ENCODE measurements at regions not wholly inside any gene's neighbourhood (a gene's known extent, or its start where the extent isn't known, plus 50 kb on each side); places are given as distances from the start of the nearest gene placed in this dataset.

DNA sequence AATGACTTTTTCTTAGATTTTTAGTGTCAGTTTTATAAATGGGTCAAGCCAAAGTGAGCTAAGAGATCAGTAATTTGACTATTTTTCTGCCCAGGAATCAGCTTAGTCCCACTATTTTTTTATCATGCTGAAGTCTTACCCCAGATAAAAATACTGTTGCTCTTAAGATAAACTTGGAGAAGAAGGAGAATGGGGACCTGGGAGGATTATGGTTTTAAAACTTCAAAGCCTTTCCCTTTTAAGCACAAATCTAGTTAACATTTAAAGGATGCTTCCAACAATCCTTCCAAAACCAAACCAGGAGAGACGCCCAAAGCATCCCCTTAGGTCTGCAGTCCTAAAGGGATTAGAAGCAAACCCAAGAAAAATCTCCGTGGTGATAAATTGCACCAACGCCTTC, 172.4 kb downstream of the SP3 start (continued):
- no peak for TF ChIP-seq RBBP5 (IDR thresholded peaks at IDR 0.05; ENCODE audit: borderline replicate concordance, low read depth, low read length)
- TF ChIP-seq YY1 (IDR thresholded peaks at IDR 0.05; ENCODE audit: low read depth, low read length), result no peak
- TF ChIP-seq RFX5 (IDR thresholded peaks at IDR 0.05; ENCODE audit: borderline replicate concordance, low read depth, low read length), result no peak
- no peak for TF ChIP-seq HDAC6 (IDR thresholded peaks at IDR 0.05; ENCODE audit: low read depth, low read length)
- TF ChIP-seq SP1 (IDR thresholded peaks at IDR 0.05; ENCODE audit: low read depth, low read length), result no peak
- TF ChIP-seq, protein P1, sequence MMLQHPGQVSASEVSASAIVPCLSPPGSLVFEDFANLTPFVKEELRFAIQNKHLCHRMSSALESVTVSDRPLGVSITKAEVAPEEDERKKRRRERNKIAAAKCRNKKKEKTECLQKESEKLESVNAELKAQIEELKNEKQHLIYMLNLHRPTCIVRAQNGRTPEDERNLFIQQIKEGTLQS (IDR thresholded peaks at IDR 0.05; ENCODE audit: insufficient read depth, low read depth, low read length), result no peak
- TF ChIP-seq EGR1 (IDR thresholded peaks at IDR 0.05; ENCODE audit: borderline replicate concordance, low read depth, low read length), result no peak
- no peak for TF ChIP-seq SRF (IDR thresholded peaks at IDR 0.05; ENCODE audit: low read depth, low read length)
- no peak for TF ChIP-seq JUN (IDR thresholded peaks at IDR 0.05; ENCODE audit: low read depth, low read length)
- no peak for TF ChIP-seq SIRT6 (IDR thresholded peaks at IDR 0.05; ENCODE audit: low read length)
- no peak for TF ChIP-seq POLR2AphosphoS5 (IDR thresholded peaks at IDR 0.05; ENCODE audit: low read depth, low read length)
- TF ChIP-seq CHD2 (IDR thresholded peaks at IDR 0.05; ENCODE audit: low read length), result no peak
- no peak for TF ChIP-seq CBX8 (IDR thresholded peaks at IDR 0.05; ENCODE audit: borderline replicate concordance, low read depth, low read length)
- TF ChIP-seq SP2 (IDR thresholded peaks at IDR 0.05; ENCODE audit: low read length), result no peak
- no peak for TF ChIP-seq TAF7 (optimal IDR thresholded peaks at IDR 0.05; ENCODE audit: borderline replicate concordance, low read depth, low read length)
- TF ChIP-seq, protein P2, sequence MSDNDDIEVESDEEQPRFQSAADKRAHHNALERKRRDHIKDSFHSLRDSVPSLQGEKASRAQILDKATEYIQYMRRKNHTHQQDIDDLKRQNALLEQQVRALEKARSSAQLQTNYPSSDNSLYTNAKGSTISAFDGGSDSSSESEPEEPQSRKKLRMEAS (IDR thresholded peaks at IDR 0.05), result no peak
- no peak for TF ChIP-seq EP300 (IDR thresholded peaks at IDR 0.05; ENCODE audit: borderline replicate concordance in 1 of 2, low read depth in 2 of 2, low read length in 2 of 2)
- TF ChIP-seq, protein P3, sequence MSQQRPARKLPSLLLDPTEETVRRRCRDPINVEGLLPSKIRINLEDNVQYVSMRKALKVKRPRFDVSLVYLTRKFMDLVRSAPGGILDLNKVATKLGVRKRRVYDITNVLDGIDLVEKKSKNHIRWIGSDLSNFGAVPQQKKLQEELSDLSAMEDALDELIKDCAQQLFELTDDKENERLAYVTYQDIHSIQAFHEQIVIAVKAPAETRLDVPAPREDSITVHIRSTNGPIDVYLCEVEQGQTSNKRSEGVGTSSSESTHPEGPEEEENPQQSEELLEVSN (IDR thresholded peaks at IDR 0.05), result no peak
- no peak for TF ChIP-seq NRF1 (IDR thresholded peaks at IDR 0.05; ENCODE audit: low read depth, low read length)
